ENCODE measurements at regions not wholly inside any gene's neighbourhood (a gene's known extent, or its start where the extent isn't known, plus 50 kb on each side); places are given as distances from the start of the nearest gene placed in this dataset.

GRCh38 chr13:100941377-100942368 lies 267.1 kb upstream of the TMTC4 start:
- TF ChIP-seq BHLHE40 (IDR thresholded peaks at IDR 0.05; ENCODE audit: low read depth, low read length) (no peak), CTCF (conservative IDR thresholded peaks at IDR 0.05; ENCODE audit: low read depth, low read length) (no peak), RFX5 (IDR thresholded peaks at IDR 0.05; ENCODE audit: low read depth, low read length) (no peak), SMC3 (IDR thresholded peaks at IDR 0.05; ENCODE audit: low read depth, low read length) (no peak), CHD1 (IDR thresholded peaks at IDR 0.05; ENCODE audit: low read depth, low read length) (no peak), MAFK (IDR thresholded peaks at IDR 0.05; ENCODE audit: low read depth, low read length) (no peak), POLR2A (IDR thresholded peaks at IDR 0.05; ENCODE audit: low read depth, low read length) (no peak), MXI1 (IDR thresholded peaks at IDR 0.05; ENCODE audit: borderline replicate concordance, low read depth, low read length) (no peak), MAZ (IDR thresholded peaks at IDR 0.05; ENCODE audit: borderline replicate concordance, low read depth, low read length) (no peak), RCOR1 (IDR thresholded peaks at IDR 0.05; ENCODE audit: insufficient replicate concordance, low read length) (no peak), RAD21 (IDR thresholded peaks at IDR 0.05; ENCODE audit: low read length) (no peak), NFE2L2 (IDR thresholded peaks at IDR 0.05; ENCODE audit: low read depth, low read length) (no peak)
